Hepatocyte (in vitro differentiated cells): ENCODE measurements at regions not wholly inside any gene's neighbourhood (a gene's known extent, or its start where the extent isn't known, plus 50 kb on each side); places are given as distances from the start of the nearest gene placed in this dataset.

Source experiments
- DNase-seq: peaks from one replicate; pipeline ENCODE4 v3.0.0-alpha.2; 2016; ENCODE audit warnings: low spot score
- H2AFZ ChIP-seq: fragments of 200-600 bp; sonication (generic); 2 replicates; pipeline ENCODE4 v1.6.0; 2016; ENCODE audit warnings: antibody characterized with exemption, mild to moderate bottlenecking
- H3K27ac ChIP-seq: fragments of 200-600 bp; sonication (generic); 2 replicates; pipeline ENCODE4 v1.5.1; 2016; ENCODE audit warnings: mild to moderate bottlenecking
- H3K27me3 ChIP-seq: fragments of 200-600 bp; sonication (generic); 2 replicates; pipeline ENCODE4 v1.6.1; 2016
- H3K36me3 ChIP-seq: fragments of 200-600 bp; sonication (generic); replicated peaks from 2 replicates; pipeline ENCODE4 v1.5.1; 2016; ENCODE audit warnings: low read depth; ENCODE audit not compliant: insufficient read depth
- H3K4me1 ChIP-seq: fragments of 200-600 bp; sonication (generic); 2 replicates; pipeline ENCODE4 v1.5.1; 2016; ENCODE audit warnings: mild to moderate bottlenecking, moderate library complexity; ENCODE audit not compliant: insufficient read depth
- H3K4me2 ChIP-seq: fragments of 200-600 bp; sonication (generic); 2 replicates; pipeline ENCODE4 v1.6.0; 2016
- H3K4me3 ChIP-seq: fragments of 200-600 bp; sonication (generic); 2 replicates; pipeline ENCODE4 v1.5.1; 2016; ENCODE audit warnings: mild to moderate bottlenecking
- H3K79me2 ChIP-seq: fragments of 200-600 bp; sonication (generic); 2 replicates; pipeline ENCODE4 v1.6.0; 2017; ENCODE audit warnings: mild to moderate bottlenecking
- H3K9me2 ChIP-seq: fragments of 200-600 bp; sonication (generic); replicated peaks from 2 replicates; pipeline ENCODE4 v1.6.0; 2017; ENCODE audit warnings: mild to moderate bottlenecking; ENCODE audit not compliant: insufficient read depth
- H3K9me3 ChIP-seq: fragments of 200-600 bp; sonication (generic); 2 replicates; pipeline ENCODE4 v1.5.1; 2016; ENCODE audit warnings: low read depth, mild to moderate bottlenecking
- H4K20me1 ChIP-seq: fragments of 200-600 bp; sonication (generic); 2 replicates; pipeline ENCODE4 v1.6.0; 2016; ENCODE audit warnings: mild to moderate bottlenecking; ENCODE audit not compliant: insufficient read depth, poor library complexity, severe bottlenecking
- EZH2 ChIP-seq: fragments of 200-600 bp; sonication (generic); IDR thresholded peaks from 2 replicates; pipeline ENCODE4 v1.6.1; 2016; ENCODE audit warnings: antibody characterized with exemption, mild to moderate bottlenecking, borderline replicate concordance
- EZH2phosphoT487 ChIP-seq: fragments of 200-600 bp; sonication (generic); IDR thresholded peaks from one replicate; pipeline ENCODE4 v1.6.1; 2018; ENCODE audit warnings: antibody characterized with exemption, mild to moderate bottlenecking, low read depth, moderate library complexity; ENCODE audit not compliant: unreplicated experiment, severe bottlenecking
- WGBS: methylation state at CpG from one replicate; pipeline ENCODE4 v1.1.6; 2016; ENCODE audit warnings: low lambda C conversion rate; ENCODE audit errors: missing lambda C conversion rate; 5-methylcytosine and 5-hydroxymethylcytosine counted together
- TF ChIP-seq, protein P1 (sequence below): fragments of 200-600 bp; sonication (generic); IDR thresholded peaks from 2 replicates; pipeline ENCODE4 v1.5.1; 2016; ENCODE audit warnings: antibody characterized with exemption, mild to moderate bottlenecking; ENCODE audit not compliant: poor library complexity

DNA sequence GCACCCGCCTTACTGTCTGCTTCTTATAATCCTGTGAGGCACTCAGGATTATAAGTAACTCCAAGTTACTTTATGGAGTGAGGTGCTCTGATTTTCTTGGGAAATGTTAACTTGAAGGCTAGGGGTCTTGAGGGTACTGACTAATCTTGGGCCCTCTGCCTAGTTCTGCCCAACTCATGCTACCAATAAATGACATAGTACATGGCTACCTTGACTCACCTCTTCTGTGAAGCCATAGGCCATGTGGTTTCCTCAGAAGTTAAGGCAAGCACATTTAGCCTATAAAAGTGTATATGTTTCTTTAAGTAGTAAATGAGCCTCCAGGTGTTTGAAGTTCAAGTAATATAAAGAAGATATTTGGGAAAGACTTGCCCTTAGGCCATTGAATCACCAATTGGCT lies 99.8 kb upstream of the CASK start:
- Histone ChIP-seq H3K4me1 (peaks cover 4% of the 10 kb centered on the region), H3K4me2 (no peak overlapping the region), H3K36me3 (no peaks in the 10 kb centered on the region), H3K9me2 (no peaks in the 10 kb centered on the region), H3K4me3 (no peak overlapping the region), H4K20me1 (no peaks in the 10 kb centered on the region), H3K79me2 (no peaks in the 10 kb centered on the region), H3K27ac (no peak overlapping the region), H3K27me3 (no peaks in the 10 kb centered on the region), H3K9me3 (no peaks in the 10 kb centered on the region), H2AFZ (no peak overlapping the region)
- 87% methylated on average over 1 of the region's 1 CpG for WGBS
- TF ChIP-seq EZH2, result no peak
- TF ChIP-seq, protein P1, sequence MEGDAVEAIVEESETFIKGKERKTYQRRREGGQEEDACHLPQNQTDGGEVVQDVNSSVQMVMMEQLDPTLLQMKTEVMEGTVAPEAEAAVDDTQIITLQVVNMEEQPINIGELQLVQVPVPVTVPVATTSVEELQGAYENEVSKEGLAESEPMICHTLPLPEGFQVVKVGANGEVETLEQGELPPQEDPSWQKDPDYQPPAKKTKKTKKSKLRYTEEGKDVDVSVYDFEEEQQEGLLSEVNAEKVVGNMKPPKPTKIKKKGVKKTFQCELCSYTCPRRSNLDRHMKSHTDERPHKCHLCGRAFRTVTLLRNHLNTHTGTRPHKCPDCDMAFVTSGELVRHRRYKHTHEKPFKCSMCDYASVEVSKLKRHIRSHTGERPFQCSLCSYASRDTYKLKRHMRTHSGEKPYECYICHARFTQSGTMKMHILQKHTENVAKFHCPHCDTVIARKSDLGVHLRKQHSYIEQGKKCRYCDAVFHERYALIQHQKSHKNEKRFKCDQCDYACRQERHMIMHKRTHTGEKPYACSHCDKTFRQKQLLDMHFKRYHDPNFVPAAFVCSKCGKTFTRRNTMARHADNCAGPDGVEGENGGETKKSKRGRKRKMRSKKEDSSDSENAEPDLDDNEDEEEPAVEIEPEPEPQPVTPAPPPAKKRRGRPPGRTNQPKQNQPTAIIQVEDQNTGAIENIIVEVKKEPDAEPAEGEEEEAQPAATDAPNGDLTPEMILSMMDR, result no peak
- TF ChIP-seq EZH2phosphoT487, result no peak
- no peak for DNase-seq

DNA sequence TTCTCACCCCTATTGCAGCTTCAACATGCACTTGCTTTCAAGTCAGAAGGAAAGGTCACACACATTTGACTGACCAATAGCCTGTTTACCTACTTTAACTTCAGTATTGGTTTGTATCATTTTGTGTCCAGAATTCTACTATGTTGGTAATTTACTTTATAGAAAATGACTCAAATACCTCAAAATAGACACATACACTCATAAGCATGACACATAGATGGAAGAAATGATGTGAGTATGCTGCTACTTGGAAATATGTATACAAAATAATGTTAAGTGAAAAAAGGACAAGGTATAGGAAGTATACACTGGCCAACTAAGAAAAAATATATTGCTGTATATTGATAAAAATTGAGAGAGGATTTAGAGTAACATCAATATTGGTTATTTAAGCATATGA lies 98.8 kb upstream of the CASK start:
- H3K27me3 ChIP-seq, result no peaks in the 10 kb centered on the region
- H3K4me3 ChIP-seq, result no peak overlapping the region
- H3K9me2 ChIP-seq, result no peaks in the 10 kb centered on the region
- no peaks in the 10 kb centered on the region for H3K9me3 ChIP-seq
- TF ChIP-seq EZH2phosphoT487 (no peak), EZH2 (no peak)
- TF ChIP-seq, protein P1, result no peak
- H3K27ac ChIP-seq, result no peak overlapping the region
- H3K79me2 ChIP-seq, result no peaks in the 10 kb centered on the region
- H3K36me3 ChIP-seq, result no peaks in the 10 kb centered on the region
- no peak overlapping the region for H2AFZ ChIP-seq
- H3K4me1 ChIP-seq, result peaks cover 4% of the 10 kb centered on the region
- no peak overlapping the region for H3K4me2 ChIP-seq
- no peak for DNase-seq
- no peaks in the 10 kb centered on the region for H4K20me1 ChIP-seq

DNA sequence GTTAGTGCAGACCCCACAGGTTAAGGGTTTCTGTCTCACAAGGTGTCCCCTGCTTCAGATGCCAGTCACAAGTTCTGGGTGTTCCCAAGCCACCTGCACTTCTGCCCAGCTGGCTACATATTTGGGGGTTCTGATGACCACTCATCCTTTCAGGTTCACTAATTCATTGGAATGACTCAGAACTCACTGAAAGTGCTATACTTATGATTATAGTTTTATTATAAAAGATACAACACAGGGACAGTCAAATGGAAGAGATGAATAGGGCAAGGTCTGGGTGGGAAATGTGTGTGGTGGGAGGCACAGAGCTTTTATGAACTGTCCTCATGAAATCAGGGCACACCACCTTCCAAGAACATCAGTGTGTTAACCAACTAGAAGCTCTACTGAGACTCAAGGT lies 97.7 kb upstream of the CASK start:
- no peak for DNase-seq
- Histone ChIP-seq H4K20me1 (no peaks in the 10 kb centered on the region), H3K9me2 (no peaks in the 10 kb centered on the region), H3K4me2 (no peak overlapping the region), H3K9me3 (no peaks in the 10 kb centered on the region), H2AFZ (no peak overlapping the region), H3K36me3 (no peaks in the 10 kb centered on the region), H3K4me3 (no peak overlapping the region), H3K4me1 (no peaks in the 10 kb centered on the region), H3K79me2 (no peaks in the 10 kb centered on the region), H3K27ac (no peak overlapping the region), H3K27me3 (no peaks in the 10 kb centered on the region)
- TF ChIP-seq, protein P1, result no peak

DNA sequence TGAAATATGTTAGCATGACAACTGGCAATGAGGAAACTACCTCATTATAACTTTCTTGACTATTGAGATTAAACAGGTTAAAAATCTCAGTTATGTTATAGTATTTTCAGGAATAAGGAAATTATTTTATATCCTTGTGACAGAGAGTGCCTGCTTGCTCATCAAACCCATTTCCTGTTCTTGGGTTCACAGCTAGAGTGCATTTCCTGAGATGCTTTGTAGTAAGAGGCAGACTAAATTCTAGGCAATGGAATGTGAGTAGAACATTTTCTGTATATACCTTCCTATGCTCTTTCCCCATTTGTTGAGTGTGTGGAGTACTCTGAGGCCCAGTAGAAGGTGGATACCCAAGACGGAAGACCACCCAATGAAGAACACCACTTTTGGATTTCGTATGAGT lies 96.9 kb upstream of the CASK start:
- TF ChIP-seq, protein P1, result no peak
- TF ChIP-seq EZH2phosphoT487, result no peak
- TF ChIP-seq EZH2, result no peak
- H2AFZ ChIP-seq, result no peak overlapping the region
- no peaks in the 10 kb centered on the region for H3K4me1 ChIP-seq
- no peaks in the 10 kb centered on the region for H4K20me1 ChIP-seq
- no peaks in the 10 kb centered on the region for H3K79me2 ChIP-seq
- no peaks in the 10 kb centered on the region for H3K9me2 ChIP-seq
- no peak overlapping the region for H3K27ac ChIP-seq
- no peak overlapping the region for H3K4me2 ChIP-seq
- H3K27me3 ChIP-seq, result no peaks in the 10 kb centered on the region
- H3K9me3 ChIP-seq, result no peaks in the 10 kb centered on the region
- 86% methylated on average over 2 of the region's 2 CpGs for WGBS
- H3K4me3 ChIP-seq, result no peak overlapping the region
- DNase-seq, result no peak
- no peaks in the 10 kb centered on the region for H3K36me3 ChIP-seq
